NCI-H187 treated with DMSO at 0.1 percent for 48 hours (cell line): ENCODE measurements at regions not wholly inside any gene's neighbourhood (a gene's known extent, or its start where the extent isn't known, plus 50 kb on each side); places are given as distances from the start of the nearest gene placed in this dataset.
"Not testable (repeated sequence)": the region's sequence is repeated elsewhere in the genome, so short reads cannot be mapped to it uniquely, and the experiment has no call there.

Experiments
- DNase-seq: peaks from one replicate; lab custom pipeline; 2025; lab: John Stamatoyannopoulos, UW

DNA sequence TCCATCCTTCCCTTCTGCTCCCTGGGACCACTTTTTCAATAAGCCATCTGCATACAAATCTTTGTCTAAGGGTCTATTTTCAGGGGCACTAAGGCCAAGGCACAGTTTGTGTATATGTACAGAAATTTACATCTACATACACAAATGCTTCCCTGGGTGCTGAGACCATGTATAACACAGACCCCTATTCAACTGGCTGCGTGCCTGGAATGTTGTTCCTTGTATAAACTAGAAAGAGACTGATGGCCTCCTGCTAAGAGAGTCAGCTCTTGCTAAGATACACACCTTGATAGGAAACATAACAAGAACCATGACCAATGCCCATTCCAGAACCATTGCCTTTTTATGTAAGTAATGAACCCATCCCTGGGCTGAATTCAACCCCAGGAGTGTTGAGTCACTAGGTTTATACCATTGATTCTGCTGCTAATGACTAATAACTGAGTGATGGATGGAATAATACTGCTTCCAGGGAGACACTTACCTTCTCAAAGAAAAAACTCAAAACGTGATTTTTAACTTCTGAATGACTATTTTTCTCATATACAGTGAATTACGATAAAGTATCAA is 290.7 kb downstream of the FGFR2 start:
- no peak for DNase-seq

DNA sequence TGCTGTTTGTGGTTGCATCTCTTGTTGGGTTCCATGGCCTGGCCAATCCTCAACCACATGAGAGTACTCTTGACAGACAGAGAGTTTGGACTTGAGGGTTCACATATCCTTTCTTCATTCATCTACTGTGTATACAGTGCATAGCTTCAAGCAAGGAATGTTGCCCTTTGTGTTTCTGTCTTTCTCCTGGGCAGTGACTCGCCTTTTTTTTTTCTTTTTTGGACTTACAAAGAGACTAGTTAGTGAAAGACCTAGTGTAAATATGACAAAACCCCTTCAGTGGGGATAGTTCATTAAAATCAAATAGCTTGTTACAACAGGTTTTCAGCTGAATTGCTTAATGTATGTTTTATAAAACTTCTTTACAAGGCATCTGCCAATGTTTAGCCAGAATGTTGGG is 290.2 kb downstream of the FGFR2 start:
- no peak for DNase-seq

DNA sequence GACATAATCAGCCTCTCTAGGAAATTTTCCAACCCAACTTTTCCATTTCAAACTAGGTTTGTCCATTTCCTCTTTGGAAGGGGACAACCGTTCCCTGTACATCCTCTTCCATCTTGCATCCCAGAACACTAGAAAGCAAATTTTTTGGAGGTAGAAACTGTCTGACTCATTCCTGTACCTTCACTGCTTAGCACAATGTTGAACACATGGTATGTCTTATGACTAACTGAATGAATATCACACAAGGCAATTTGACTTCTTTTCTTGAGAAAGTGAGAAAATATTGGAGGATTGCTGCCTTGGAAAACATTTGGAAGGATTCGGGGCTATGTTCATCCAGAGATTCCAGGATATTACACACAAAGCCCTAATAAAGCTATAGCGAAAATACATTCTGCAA is 289.1 kb downstream of the FGFR2 start:
- no peak for DNase-seq

DNA sequence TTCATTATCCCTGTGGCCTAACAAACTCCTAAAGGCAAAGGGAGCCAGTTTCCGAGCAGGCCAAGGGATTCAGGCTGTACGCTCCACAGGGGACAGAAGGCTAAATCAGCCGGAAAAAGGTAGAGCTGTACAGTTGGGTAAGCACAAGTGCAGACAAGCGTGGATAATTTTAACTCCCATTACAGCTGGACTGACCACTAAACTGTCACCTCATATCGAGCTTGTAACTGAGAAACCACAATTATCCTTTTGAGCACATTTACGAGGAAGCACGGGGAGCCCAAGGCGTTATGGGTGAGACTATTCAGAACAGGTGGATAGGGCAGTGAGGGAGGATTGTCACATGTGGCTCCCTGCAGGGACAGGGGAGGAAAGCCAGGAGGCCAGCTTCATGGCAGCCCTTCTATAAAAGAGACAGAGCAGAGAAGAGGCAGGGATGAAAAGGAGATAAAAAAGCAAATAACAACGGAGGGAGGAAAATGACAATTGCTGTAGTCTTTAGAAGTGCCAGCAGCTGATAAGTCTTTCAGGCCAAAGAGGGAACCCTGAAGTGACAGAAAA is 288.0 kb downstream of the FGFR2 start:
- DNase-seq: peak; percentile 52

DNA sequence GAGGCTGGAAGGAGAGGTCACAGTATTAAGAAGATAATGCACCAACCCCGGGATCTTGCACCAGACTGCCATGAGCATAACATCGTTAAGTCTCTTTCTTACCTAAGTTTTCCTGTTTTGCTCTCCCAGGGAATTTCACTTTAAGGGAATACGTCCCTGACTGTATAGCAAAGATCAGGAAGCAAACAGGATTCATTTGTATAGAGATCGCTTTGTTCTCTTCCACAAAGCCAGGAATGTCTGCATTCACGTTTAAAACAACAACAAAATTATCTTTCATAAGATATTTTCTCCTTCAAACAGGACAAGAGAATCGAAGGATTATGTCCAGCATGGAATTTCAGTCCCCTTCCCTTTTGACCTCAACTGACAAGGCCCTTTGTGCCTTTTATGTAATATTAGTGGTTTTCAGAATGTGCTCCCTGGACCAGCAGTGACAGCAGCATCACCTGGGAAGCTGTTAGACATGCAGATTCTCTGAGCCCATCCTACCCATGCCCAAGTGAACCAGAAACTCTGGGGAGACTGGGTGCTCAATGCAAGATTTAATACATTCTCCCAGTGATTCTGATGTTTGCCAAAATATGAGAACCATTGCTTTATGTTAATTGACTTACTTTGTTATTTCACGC is 286.3 kb downstream of the FGFR2 start:
- no peak for DNase-seq

DNA sequence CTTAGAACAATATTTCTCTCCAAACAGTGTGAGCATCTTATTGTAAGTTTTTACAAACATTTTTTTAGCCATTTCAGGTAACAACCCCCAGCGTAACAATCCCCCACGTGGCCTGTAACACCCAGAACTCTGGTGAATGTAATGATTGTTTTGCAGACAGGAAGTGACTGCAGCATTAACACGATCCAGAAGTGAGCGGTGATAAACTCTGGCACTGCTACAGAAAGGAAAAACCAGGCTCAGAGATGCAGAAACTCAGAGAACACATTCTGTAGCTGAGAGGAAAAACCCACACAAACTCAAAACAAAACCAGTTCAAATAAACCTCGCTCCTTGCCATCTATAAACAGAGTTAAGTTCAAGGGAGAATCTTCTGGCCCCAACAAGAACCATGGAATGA is 285.7 kb downstream of the FGFR2 start:
- DNase-seq: no peak

DNA sequence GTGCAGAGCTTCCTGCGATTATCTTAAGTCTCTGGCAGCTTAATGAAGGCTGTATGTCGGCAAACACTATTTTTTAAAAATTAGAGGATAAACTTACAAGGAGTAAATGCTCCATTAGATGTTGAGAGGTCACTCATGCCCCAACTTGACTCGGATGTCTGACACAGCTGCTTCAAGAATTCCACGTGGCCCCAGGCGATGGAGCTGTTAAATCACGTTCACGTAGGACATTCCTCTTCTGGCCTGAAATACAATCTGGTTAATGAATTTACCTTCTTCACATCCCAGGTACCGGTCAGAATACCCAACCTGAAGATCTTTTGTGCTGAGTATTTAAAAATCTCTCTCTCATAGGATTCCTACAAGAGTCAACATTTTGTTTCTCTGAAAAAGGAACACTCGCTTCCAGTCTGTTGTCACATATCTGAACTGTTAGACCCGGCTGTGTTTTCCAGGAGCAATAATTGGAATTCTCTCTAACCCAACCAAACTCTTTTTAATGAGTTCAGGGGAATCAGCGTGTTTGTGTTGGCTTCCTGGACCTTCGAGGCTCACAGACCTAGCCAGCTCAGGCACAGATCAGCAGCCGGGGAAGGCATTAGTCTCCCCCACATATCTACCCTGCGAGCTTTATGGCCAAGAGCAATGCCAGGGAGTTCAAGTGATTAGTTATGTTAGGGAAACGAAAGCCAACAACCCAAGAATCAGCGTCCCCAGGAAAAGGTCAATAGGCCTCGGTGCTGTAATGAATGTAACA is 284.9 kb downstream of the FGFR2 start:
- DNase-seq: no peak

DNA sequence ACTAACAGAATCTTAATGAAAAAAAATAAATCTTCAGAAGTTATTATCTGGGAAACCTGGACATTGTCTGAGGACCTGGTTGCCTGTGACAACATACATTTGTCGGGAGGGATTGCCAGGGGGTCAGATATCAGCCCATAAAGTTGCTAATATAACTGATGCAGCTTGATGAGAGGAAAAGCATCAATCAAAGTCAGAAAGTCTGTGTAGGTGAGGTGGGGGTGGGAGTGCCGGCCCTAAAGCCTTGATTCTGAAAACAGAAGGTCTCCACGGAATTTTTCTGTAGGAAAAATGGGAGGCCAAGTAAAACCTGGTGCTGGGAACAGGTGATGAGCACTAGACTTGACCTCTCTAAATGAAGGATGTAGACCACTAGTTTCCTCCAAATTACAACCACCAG is 281.8 kb downstream of the FGFR2 start:
- DNase-seq: no peak

DNA sequence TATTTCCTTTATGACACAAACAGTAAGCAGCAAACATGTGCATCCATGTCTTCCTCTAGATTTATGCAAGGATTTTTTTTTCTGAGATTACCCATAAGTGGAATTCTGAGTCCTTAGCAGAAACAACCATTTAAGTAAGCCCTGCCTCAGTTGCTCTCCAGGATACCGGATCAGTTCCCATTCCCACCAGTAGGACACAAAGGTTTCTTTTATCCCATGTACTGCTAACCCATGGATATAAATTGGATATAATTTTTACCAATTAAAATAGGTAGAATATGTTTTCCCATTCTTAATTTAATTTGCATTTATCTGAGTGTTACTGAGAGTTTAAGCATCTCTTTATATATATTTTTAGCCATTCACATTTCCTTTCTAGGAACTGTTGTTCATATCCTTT is 280.9 kb downstream of the FGFR2 start:
- DNase-seq: no peak

DNA sequence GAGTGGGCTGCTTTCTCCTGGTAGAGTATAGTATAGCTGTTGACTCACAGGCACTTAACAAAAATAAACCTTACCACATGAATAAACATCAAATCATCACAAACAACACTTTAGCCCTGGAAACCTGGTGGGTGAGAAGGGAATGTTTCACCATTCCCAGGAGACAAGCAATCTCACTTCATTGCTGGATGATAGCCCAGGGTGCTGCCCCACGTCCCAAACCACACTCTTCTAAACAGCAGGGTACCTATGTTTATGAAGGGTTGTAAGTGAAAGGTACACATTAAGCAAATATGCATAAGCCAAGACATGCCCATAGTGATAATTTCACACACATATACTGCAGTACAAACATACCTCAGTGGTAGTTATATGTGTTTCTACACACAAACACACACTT is 276.2 kb downstream of the FGFR2 start:
- no peak for DNase-seq

DNA sequence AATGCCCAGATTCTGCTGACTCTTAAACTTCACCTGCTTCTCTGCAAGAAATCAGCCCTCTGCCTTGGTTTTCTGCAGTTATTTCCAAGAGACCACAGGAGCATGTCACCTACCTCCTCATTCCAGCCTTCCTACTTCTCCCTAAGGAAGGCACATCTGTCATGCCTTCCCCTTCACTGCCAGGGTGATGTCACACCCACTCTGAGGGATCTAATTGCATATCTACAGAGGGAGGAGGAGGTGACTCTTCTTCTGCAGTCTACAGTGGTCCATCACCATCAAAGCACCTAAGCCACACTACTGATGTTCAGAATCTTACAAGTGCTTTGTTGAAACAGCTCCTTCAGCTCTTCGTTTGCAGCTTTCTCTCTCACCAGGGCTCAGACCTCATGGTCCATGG is 275.5 kb downstream of the FGFR2 start:
- DNase-seq: no peak

DNA sequence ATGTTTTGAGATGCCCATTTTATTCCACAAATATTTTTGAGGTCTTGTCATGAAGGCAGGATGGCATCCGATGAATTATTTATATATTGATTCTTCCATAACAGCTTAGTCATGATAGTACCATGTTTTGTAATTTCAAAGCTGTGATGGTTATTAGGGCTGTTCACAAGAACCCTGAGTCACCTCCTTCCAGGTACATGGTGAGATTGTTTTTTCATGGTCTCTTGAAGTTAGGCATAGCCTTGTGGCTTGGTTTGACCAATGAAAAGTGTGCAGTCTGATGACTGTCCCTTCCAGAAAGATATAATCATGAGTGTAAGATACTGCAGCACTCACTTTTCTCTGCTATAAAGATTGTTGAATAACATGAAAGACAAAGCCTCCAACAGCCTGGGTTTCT is 274.8 kb downstream of the FGFR2 start:
- DNase-seq: no peak

DNA sequence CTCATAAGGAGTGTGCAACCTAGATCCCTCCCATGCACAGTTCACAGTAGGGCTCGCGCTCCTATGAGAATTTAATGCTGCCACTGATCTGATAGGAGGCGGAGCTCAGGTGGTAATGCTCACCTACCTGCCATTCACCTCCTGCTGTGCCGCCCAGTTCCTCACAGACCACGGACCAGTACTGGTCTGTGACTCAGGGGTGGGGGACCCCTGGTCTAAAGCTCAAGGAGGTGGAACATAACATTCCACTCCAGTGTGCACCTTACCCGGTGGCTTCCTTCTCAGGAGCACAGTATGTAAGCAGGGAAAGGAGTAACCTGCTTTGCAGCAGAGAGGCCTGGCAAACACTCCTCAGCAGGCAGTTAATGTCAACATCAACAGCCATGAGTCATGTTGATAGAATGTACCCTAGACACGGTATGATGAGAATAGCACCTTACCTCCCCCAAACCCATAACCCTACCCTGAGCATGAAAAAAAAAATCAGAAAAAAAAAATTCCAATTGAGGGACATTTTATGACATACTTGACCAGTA is 273.5 kb downstream of the FGFR2 start:
- DNase-seq: no peak

DNA sequence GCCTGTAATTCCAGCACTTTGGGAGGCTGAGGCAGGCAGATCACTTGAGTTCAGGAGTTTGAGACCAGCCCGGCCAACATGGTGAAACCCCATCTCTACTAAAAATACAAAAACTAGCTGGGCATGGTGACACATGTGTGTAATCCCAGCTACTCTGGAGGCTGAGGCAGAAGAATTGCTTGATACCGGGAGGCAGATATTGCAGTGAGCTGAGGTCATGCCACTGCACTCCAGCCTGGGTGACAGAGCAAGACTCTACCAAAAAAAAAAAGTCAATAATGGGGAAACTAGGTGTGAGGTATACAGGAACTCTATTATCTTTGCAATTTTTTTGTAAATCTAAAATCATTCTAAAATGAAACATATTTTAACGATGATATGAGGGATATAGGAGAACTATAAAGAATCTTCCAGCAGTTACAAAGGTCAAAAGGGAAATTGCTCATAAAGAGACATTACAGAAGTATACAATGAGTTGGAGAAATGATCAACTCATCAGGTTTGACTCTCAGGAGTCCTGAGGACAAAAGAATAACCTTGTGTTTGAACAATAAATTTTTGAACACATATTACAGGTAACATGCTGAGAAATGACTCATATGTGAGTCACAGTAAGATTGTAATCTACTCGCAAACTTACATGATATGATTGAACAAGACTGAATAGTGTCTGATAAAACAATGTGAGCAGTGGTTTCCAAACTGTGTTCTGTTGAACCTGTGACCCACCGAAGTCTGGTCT is 272.6 kb downstream of the FGFR2 start:
- DNase-seq: no peak

DNA sequence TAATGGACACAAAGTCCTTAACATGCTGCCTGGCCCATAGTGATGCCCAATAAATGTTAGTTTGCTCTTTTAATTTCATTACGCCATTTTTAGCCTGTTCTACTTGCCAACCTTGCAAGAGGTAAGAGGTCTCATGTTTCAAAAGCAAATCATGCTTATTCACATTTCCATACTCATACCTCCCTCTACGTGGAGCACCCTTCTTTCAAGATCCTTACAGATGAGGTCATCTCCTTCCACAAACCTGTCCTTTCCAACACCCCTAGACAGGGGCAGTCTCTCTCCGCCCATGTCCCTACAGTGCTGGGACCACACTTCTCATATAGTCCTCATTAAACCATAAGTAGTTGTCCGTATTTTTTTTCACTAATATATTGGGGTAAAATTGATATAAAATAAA is 271.3 kb downstream of the FGFR2 start:
- no peak for DNase-seq

DNA sequence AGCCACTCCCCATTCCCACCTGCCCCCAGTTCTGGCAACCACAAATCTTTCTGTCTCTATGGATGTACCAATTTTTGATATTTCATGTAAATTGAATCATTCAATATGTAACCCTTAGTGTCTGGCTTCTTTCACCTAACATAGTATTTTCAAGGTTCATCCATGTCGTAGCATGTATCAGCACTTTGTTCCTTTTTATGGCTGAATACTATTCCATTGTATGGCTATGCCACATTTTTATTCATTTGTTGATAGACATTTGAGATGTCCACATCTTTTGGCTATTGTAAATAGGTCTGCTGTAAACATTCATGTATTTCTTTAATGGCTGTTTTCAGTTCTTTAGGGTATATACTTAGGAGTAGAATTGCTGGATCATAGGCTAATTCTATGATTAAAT is 270.5 kb downstream of the FGFR2 start:
- DNase-seq: no peak

DNA sequence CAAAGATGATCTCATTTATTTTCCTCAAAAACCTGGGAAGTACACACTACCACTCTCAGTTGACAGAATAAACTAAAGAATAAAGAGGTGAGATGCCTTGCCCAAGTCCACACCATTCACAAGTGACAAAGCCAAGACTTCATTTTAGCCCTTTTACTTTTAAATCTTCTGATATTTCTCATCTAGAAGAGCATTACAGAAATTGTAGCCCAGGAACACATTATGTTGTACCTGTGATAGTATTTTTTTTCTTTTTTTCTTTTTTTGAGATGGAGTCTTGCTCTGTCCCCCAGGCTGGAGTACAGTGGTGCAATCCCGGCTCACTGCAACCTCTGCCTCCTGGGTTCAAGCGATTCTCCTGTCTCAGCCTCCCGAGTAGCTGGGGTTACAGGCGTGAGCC is 268.6 kb downstream of the FGFR2 start:
- DNase-seq: not testable (repeated sequence)

DNA sequence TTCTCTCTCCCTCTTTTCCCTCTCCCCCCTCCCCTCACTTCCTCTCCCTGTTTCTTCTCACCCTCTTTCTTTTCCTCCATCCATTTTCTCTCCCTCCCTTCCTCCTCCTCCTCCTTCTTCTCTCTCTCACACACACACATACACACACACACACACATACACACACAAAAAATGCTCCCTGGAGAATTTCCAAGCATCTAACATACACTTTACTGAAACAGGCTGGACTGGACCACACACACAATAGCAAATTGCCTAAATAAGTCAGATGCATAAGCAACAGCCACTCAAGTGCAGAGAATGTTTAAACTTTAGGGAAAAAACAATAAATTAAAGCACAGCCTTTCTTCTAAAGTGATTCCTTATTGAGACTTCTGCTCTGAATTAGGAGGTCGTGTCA is 267.7 kb downstream of the FGFR2 start:
- DNase-seq: no peak

DNA sequence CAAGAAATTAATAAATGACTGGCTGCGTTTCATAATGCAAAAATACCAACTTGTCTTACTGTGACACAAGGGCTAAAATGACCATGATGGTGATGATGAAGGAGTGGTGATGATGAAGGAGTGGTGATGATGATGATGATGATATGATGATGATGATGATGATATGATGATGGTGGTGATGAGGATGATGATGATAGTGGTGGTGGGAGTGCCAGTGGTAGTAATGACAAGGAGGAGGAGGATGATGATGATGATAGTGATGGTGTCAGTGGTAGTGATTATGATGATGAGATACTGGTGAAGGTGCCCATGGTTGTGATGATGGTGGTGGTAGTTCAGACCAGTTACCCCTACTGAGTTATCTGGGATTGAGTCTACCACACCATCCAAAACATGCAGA is 265.9 kb downstream of the FGFR2 start:
- DNase-seq: no peak

DNA sequence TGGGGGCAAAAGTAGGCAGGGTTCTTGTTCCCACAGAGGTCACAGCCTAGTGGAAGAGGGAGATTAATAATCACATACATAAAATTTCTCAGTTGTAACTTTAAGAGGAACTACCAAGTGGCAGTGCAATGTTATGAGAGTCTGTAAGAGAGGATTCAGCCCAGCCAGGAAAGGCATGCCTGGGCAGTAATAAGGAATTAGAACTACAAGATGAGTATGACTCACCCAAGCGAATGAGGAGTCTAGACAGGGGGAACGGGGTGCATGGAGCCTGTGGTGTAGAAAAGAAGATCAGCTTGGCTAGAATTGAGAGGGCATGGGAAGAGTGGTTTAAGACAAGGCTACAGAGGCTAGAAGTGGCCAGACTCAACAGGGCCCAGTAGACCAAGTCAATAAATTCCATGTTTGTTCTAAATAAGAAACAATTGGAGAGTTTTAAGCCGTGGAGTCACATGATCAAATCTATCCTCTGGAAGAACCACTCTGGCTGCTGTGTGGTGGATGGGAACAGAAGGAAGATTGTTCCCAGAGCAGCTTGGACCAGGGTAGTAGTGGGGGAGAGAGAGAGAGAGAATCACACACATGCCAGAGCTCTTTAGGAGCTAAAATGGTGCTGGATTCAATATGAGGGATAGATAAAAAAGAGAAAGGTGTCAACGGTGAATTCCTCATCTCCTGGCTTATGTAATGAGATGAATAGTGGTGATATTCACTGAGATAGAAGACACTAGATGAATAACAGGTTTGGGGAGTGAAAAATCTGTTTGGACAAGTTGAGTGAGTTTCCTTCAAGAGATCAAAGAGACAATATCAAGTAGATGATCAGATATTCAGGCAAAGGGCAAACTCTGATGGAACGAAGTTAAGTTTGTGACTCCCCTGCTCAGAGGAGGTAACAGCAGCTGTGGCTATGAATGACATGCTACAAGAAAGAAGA is 265.1 kb downstream of the FGFR2 start:
- no peak for DNase-seq

DNA sequence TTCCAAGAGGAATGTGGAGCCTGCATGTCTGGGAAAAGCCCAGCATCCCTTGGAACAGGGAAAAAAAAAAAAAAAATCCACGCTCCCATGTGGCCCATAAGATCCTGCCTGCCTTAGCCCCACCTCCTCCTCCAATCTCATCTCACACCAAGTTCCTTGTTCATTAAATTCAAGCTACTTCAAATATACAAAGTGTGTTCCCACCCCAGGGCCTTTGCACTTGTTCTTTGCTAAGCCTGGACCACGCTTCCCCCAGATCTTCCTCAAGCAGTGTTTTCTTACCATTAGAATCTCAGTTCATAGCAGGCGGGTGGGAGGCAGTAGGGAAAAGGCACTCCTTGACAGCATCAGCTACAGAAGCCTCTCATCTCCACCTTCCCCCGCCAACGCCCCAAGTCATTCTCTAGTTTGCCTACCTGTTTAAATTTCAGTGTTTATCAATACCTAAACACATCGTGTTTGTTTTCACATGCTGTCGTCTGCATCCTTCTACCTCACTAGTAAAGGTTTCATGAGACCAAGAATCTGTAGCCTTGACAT is 262.8 kb downstream of the FGFR2 start:
- DNase-seq: no peak
